ENCODE measurements at regions not wholly inside any gene's neighbourhood (a gene's known extent, or its start where the extent isn't known, plus 50 kb on each side); places are given as distances from the start of the nearest gene placed in this dataset.

DNA sequence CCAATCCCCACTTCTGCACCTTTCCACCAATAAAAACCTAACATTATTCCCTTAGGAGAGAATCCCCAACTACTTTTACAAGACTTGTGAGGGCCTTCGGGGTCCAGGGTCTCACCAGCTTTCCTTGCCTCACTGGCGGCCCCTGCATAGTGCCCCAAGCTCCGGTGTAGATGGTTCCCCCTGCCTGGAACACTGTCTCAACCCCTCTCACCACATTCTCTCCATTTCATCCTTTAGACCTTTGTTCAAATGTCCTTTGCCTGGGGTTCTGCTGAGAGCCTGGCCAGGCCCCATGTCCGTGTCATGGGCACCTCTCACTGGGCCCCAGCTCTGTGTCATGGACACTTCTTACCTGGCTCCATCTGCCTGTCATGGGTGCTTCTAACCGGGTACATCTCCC is 64.5 kb upstream of the SORCS3 start:
- peaks cover 3% of the 10 kb centered on the region for H3K27me3 ChIP-seq
- H3K27ac ChIP-seq: no peak overlapping the region
- H3K4me3 ChIP-seq: no peak overlapping the region
- H3K9me3 ChIP-seq (replicated peaks in 1 of 3): peaks cover 0 to under 1% (median 0%) of the 10 kb centered on the region in 3 donors
- TF ChIP-seq, protein P1, sequence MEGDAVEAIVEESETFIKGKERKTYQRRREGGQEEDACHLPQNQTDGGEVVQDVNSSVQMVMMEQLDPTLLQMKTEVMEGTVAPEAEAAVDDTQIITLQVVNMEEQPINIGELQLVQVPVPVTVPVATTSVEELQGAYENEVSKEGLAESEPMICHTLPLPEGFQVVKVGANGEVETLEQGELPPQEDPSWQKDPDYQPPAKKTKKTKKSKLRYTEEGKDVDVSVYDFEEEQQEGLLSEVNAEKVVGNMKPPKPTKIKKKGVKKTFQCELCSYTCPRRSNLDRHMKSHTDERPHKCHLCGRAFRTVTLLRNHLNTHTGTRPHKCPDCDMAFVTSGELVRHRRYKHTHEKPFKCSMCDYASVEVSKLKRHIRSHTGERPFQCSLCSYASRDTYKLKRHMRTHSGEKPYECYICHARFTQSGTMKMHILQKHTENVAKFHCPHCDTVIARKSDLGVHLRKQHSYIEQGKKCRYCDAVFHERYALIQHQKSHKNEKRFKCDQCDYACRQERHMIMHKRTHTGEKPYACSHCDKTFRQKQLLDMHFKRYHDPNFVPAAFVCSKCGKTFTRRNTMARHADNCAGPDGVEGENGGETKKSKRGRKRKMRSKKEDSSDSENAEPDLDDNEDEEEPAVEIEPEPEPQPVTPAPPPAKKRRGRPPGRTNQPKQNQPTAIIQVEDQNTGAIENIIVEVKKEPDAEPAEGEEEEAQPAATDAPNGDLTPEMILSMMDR (IDR thresholded peaks at IDR 0.05): no peak
- TF ChIP-seq POLR2A (IDR thresholded peaks at IDR 0.05): no peak
- intact Hi-C loops (cut with DNase I): no loop called here
- no peaks in the 10 kb centered on the region for H3K36me3 ChIP-seq (replicated peaks in 1 of 2)
- WGBS, 4 donors: 80 to 85% (median 81%) methylated on average over 5 of the region's 5 CpGs
- peaks cover 0 to 3% of the 10 kb centered on the region in 2 donors for H3K4me1 ChIP-seq (replicated peaks in 1 of 2)
- no peak for DNase-seq

DNA sequence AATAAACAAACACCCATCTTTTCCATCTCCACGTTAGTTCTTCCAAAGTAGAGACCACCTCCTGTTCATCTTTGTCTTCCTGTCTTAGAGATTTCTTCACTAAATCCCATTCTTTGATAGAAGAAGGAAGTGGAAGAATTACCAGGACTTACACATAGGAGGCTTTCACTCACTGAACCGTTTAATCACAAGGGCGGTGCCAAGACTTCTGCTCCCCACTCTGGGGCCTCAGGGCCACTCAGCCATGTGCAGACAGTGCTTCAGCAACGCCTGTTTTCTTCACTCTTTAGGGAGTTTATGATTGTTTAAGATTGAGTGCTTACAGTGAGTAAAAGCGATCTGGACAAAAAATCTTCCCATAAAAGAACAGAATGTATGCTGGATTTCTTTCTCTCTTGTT is 63.9 kb upstream of the SORCS3 start:
- no peak overlapping the region for H3K4me3 ChIP-seq
- no peak for TF ChIP-seq POLR2A (IDR thresholded peaks at IDR 0.05)
- TF ChIP-seq, protein P1 (IDR thresholded peaks at IDR 0.05): no peak
- no peaks in the 10 kb centered on the region for H3K36me3 ChIP-seq (replicated peaks in 1 of 2)
- peaks cover 0 to 3% of the 10 kb centered on the region in 2 donors for H3K4me1 ChIP-seq (replicated peaks in 1 of 2)
- no peaks in the 10 kb centered on the region for H3K9me3 ChIP-seq (replicated peaks in 1 of 3)
- 47 to 60% (median 51%) methylated on average over 5 of the region's 5 CpGs for WGBS, 4 donors
- intact Hi-C loops (cut with DNase I): no loop called here
- H3K27me3 ChIP-seq: peaks cover 6% of the 10 kb centered on the region
- DNase-seq: no peak
- no peak overlapping the region for H3K27ac ChIP-seq

DNA sequence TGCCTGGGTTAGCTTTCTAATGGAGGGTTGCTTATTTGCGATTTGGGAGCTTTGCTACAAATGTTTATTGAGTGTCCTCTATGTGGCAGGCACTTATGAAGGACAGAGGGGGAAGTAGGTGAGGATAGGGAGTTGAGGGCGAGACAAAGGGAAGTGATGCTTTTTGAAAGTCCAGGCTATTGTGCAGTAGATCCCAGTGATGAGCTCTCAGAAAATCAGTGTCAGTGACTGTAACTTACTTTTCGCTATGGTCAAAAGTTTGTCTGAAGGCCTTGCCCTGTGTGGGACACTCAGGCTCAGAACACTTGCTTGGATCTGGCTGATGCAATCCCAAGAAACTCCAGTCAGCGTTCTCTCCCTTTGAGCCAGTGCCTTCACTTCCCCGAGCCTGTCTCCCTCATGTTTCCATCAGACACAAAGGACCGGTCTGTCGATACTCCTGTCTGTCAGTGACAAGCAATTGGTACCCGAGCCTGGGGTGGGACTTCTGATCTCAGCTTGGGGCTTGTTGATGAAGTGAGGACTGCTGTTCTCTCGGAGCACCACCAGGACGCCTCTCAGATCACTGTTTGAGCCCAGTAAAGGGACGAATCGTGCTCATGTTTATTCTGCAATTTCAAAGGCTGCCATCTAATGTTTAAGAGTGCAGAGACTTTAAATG is 63.1 kb upstream of the SORCS3 start:
- H3K9me3 ChIP-seq (replicated peaks in 1 of 3): no peaks in the 10 kb centered on the region
- H3K27ac ChIP-seq: no peak overlapping the region
- peaks cover 10% of the 10 kb centered on the region for H3K27me3 ChIP-seq
- TF ChIP-seq POLR2A (IDR thresholded peaks at IDR 0.05): no peak
- TF ChIP-seq, protein P1 (IDR thresholded peaks at IDR 0.05): no peak
- no peak for DNase-seq
- H3K36me3 ChIP-seq (replicated peaks in 1 of 2): no peaks in the 10 kb centered on the region
- no peak overlapping the region for H3K4me3 ChIP-seq
- WGBS, 4 donors: 56 to 73% (median 60%) methylated on average over 12 of the region's 12 CpGs
- intact Hi-C loops (cut with DNase I): no loop called here
- H3K4me1 ChIP-seq (replicated peaks in 1 of 2): peaks cover 0 to 3% of the 10 kb centered on the region in 2 donors

DNA sequence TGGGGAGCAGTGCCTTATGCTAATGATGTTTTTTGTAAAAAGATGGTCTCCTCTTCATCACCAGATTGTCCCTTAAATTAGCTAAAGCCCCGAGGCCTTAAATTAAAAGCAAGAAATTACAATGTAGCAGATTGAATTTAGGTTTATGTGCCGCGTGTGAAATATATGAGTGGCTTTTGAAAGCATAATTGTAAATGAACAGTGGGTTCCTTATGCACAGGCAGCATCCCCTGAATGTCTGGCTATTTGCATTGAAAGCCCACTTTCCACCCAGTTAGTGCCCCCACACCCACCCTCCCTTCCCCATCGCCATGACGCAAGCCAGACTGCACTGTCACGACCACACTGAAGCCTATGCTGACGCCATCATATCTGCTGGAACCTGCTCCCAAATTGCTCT is 62.4 kb upstream of the SORCS3 start:
- Histone ChIP-seq H3K36me3 (replicated peaks in 1 of 2) (no peaks in the 10 kb centered on the region), H3K4me3 (no peak overlapping the region), H3K27ac (no peak overlapping the region), H3K27me3 (peaks cover 10% of the 10 kb centered on the region), H3K4me1 (replicated peaks in 1 of 2) (peaks cover 0 to 3% of the 10 kb centered on the region in 2 donors), H3K9me3 (replicated peaks in 1 of 3) (no peaks in the 10 kb centered on the region)
- no peak for TF ChIP-seq POLR2A (IDR thresholded peaks at IDR 0.05)
- TF ChIP-seq, protein P1 (IDR thresholded peaks at IDR 0.05): no peak
- intact Hi-C loops (cut with DNase I): no loop called here
- DNase-seq: no peak
- WGBS, 4 donors: 71 to 85% (median 78%) methylated on average over 4 to 7 of the region's 7 CpGs
